HG03139 (cell line): ENCODE measurements at regions not wholly inside any gene's neighbourhood (a gene's known extent, or its start where the extent isn't known, plus 50 kb on each side); places are given as distances from the start of the nearest gene placed in this dataset.
A peak's percentile ranks its signal among the peaks of the same experiment; 100 is the strongest.

ENCODE experiments used
- ATAC-seq: cut with Tn5 transposase; IDR thresholded peaks from one replicate; pipeline ENCODE4 v1.9.1; 2021; ENCODE audit not compliant: unreplicated experiment

DNA sequence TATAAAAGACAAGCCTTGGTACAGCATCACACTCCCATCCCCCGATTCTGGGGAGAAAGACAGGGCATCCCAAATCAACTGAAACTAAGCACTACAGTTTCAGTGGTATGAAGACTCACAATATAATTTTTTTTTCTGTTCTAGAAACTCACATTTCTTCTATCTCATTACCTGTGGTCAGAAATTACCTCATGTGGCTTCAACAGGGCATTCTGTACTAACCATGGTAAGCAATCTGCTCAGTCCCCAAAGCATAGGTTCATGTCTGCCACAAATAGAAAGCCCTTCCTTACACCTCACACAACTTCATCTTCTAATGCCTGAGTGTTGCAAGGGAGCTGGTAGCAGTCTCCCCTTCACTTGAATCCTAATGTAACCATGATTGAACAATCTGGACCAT lies 147.4 kb upstream of the POU2AF2 start:
- peak; percentile 79 for ATAC-seq

DNA sequence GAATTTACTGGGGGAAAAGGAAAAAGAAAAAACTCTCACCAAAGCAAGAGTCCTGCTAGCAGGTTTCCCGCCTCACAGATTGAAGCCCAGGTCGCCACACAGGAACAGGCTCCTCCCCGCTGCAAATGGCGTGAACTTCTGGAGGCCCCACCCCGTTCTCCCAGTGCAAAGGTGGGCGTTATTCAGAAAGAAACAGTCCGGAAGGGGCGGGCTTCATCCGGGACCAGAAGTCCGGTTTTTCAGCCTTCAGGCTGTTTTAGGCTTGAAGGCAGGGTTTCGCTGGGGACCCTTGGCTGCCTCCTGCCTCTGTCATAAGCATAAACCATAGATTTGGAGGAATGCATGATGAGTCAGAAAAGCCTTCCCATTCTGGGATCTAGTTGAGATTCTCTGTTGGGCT lies 148.3 kb upstream of the POU2AF2 start:
- no peak for ATAC-seq

DNA sequence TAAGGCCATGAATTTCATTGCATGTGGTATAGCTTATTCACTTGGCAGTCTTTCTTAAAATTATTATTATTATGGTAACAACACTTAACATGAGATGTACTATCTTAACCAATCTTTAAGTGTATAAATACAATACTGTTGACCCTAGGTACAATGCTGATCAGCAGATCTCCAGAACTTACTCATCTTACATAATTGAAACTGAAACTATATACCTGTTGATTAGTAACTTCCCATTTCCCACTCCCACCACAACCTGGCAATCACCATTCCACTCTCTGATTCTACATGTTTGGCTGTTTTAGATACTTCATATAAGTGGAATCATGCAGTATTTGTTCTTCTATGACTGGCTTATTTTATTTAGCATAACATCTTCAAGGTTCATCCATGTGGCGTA lies 150.2 kb upstream of the POU2AF2 start:
- ATAC-seq: no peak

DNA sequence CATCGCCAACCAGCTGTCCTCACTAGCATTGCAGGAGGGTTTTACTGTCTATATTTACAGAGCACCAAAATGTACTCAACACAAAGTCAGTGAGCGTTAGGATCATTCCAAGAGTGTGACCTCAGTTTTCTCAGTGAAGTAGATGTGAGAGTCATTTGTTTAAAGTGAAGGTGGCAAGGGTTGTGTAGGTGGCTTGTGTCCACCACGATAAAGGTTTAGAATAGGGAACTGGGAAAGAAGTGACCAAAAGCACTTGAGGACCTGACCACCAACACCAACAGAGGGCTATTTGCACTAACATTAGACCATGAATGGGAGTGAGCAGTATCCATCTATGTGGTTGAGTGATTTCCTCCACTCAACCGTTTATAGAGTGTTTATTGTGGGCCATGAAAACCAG lies 152.5 kb upstream of the POU2AF2 start:
- ATAC-seq: no peak

DNA sequence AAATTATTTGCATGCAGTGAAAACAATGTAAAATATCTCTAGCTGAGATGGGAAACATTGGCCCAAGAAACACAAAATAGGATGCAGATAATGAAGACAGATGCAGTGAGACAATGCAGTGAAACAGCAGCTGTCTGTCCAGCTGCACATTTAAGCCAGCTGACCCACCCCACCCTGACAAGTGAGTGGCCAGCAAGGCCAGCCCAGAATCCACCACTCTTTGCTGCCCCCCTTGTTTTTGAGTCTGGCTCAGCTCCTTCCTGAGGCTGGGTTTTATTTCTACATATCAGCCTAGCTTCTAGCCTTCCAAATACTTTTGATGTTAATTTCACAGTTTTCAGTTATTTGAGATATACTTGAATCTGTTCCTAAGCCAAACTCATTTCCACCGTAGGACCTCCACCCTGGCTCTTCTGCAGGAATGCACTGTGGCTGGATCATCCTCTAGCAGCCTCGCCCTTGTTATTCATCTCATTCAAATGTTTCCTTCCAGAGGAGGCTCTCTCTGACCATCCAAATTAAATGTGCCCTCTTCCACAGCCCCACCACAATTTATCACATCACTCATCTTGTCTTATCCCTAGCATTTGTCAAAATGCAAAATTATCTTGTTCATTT lies 154.1 kb upstream of the POU2AF2 start:
- ATAC-seq: no peak

DNA sequence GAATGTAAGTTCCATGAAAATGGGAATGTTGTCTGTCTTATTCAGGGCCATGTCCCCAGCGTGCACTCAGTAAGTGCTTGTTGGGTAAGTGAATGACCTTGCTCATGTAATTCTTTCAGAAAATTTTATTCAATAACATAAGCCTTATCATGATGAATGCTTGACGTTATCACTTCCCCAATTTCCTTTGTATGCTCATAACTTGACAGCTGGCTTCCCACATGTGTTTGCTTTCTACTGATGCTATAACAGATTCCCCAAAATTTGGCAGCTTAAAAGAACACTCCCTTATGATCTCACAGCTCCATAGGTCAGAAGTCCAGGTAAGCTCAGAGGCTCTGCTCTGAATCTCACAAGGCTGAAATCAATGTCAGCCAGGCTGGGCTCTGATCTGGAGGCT lies 155.8 kb upstream of the POU2AF2 start:
- no peak for ATAC-seq

DNA sequence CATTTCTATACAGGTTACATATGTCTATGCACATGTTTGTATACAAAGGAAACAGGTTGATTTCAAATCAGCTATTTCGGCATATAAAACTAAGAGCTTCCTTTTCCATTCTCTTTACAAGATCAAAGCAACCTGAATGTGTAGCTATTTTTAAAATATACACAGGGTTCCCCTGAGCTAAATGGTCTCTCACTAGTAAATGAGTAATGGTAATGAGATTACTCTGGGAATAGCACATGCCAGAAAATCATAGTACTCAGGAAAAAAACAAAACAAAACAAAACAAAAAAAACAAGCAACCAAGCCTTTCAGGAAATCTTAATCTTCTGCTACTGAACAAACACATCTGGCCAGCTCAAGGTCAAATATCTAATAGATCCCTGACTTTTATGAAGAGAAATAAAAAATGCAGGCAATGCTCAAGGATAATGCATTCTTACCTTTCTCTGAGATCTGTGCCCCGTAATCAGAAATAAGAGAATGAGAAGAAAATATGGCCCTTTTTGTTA lies 156.6 kb upstream of the POU2AF2 start:
- no peak for ATAC-seq

DNA sequence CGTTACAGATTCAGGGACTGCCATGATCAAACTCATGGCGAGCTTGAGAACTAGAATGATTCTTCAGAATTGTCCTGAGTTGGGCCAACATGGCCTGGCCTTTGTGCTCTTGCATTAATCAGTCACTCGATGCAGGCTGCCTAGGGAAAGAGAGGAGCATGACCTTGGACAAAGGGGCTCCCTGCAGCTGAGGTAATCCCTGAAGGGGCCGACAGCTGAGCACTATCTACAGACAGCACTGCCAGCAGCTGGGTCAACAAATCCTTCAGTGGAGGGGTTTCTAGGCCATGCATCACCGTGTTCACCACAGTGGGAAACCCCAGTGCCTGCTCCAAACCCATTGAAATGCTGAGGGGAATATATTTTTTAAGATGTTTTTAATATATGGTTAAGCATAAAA lies 159.5 kb upstream of the POU2AF2 start:
- no peak for ATAC-seq

DNA sequence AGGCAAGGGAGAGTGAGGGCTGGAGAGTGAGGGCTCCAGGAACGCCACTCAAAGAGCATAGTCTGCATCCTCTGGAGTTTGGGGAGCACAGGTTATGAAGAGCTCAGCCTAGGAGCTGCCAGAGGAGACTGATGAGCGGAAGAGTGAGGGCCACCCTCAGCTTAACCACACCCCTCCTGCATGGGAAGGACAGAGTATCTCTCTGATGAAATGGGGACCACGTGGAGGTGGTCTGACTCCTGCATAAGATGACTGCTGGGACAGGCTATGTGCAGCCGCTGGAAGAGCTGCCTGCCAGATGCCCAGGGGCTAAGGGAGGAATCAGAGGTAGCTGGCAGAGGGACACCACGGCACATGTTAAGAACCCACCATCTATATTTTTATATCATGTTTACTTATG lies 162.9 kb upstream of the POU2AF2 start:
- ATAC-seq: no peak

DNA sequence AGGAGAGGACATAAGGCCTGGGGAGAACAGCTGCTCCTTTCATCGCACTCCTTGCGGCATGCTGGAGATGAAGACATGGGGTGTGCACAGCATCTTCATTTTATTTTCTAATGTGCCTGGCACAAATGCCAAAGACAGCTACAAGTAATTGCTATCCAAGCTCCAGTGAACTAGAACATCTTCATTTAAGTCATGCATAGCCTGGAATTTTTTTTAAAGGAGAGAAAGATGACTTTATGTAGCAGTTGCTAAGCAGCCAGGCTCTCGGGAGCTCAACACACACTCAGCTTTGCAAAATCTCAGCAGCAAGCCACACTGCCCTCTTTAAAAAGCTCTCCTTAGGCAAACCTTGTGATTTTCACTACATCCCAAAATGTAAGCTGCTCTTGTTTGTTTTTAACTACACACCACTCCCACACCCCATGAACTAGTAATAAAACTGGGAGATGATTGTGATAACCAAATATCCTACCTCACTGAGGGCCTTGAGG lies 164.5 kb upstream of the POU2AF2 start:
- no peak for ATAC-seq

DNA sequence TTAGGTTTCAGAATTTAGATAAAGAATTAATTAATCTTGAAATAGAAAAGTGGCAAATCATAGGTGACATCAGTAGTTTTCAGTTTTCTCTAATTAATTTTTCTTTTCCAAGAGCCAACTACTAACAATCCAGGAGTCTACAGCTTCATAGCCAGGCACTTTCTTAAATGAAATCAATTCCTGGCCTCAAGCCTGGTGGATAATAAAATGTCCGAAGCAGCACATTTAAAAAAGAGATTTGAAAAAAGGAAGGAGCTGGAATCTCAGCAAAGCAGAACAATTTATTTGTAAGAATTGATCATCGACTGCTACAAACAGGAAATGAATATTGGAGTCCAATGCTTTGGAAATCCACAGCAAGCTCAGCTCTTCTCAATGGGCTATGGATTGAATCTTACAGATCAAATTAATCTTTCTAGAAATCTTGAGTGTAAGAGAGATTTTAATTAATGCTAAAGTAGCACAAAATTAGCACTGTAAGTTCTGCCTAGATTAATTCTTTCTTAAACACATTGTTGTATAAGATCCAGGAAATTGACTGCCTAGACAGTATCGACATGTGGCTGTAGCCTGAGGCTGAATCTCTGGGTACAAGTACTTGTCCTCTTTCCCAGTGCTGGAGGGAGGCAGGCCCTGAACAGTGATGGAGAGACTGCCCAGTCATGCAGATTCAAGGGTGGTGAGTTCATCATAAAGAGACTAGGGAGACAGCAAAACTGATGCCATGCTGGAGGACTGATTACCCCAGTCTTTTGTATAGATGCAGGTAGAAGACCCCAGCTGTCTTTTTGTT lies 167.8 kb upstream of the POU2AF2 start:
- ATAC-seq: no peak

DNA sequence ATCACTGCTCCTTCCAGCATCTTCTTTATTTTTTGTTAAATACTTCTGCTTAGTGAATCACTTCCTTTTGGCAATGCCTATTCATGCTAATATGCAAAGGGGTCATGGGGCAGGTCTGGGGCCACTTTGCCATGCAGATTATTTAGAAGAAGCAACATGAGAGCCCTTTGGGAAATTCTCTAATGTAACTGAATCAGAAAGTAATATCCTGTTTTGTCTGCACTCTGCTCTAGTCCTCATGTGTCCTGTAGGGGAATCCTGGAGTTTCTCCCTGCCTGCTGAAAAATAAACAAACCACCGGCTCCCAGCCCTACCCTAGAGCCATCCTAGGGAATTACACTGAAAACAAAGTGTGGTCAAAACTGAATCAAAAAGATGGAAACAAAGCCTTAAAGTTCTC lies 176.5 kb upstream of the POU2AF2 start:
- no peak for ATAC-seq

DNA sequence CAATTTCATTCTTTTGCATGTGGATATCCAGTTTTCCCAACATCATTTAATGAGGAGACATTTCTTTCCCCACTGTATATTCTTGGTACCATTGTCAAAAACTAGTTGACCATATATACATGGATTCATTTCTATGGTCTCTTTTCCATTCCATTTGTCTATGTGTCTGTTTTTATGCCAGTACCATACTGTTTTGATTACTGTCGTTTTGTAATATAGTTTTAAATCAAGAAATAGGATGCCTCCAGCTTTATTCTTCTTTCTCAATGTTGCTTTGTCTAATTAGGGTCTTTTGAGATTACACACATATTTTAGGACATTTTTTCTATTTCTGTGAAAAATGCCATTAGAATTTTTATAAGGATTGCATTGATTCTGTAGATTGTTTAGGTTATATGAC lies 177.5 kb upstream of the POU2AF2 start:
- no peak for ATAC-seq

DNA sequence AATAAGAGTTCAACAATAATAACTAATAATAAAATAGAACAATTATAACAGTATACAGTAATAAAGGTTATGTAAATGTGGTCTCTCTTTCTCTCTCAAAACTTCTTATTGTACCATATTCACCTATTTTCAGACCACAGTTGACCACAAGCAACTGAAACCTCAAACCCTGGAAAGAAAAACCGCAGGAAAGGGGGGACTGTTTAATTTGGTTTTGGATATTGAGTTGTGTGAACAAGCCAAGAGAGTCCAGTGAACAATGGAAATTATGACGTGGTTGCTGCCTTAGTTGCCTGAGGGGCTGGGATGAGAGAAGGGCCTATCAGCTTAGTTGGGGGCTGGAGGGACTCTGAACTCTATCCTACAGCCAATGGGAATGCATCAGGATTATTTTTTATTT lies 178.7 kb upstream of the POU2AF2 start:
- no peak for ATAC-seq

DNA sequence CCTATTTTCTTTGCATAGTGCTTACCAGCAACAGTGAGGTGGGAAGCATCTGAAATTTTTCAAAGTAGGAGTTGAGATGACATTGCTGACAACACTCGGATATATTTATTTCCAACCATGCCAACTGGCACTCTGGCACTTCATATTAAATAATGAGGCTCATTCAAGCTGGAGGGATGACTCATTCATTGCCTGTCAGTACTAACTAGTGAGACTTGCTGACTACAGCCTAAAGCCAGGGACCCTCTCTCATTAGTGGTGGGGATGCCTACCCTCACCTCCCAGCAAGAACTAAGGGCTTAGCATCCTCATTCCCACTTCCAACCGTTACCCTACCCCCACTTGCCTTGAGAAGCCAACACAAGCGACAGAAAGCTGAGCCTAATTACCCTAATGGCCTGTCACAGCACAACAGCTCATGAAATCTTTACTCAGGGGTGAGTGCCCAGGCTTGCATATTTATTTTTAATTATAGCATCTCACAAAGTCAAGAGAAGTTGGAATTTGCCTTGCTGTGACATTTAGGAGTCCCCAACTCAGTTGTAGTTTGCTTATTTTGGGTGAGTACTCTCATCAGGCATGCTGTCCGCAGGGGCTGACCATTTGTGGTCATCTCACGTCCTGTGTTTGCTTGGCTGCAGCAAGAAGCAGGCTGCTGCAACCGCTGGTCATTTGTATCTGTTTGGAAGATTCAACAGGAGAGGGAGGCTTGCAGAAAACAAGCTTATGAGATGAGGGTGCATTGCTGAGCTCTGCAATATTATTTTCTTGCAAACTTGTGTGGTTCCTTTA lies 181.6 kb upstream of the POU2AF2 start:
- no peak for ATAC-seq

DNA sequence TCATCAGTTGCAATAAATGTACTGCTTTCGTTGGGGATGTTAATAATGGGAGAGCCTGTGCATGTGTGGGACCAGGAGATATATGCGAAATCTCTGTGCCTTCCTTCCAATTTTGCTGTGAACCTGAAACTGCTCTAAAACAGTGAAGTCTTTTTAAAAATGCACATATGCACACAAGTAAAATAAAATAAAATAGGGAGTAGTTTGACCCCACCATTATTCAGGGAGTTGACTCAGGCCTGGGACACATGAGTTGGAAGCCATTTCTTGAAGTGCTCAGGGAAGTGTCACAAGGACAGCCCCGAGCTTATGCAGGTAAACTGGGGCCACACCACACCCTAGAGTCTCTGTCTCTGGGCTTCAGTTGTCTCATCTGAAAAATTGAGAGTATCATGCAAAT lies 183.1 kb upstream of the POU2AF2 start:
- ATAC-seq: no peak

DNA sequence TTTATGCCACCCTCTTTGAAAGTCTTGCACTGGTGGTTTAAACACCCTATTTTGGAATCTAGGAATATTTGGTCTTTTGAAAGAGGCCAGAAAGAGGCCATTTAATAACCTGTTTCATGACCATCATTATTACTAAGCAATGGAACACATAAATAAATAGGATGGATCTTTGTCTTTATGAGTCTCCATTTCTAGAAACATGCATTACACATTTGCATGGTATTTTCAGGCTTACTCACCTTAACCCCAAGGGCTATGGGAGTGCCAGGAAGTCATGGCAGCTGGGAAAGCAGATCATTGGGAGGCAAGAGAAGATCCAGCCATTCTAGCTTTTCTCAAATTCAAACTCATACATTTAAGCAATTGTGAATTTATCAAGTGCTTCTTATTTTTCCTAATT lies 185.8 kb upstream of the POU2AF2 start:
- no peak for ATAC-seq

DNA sequence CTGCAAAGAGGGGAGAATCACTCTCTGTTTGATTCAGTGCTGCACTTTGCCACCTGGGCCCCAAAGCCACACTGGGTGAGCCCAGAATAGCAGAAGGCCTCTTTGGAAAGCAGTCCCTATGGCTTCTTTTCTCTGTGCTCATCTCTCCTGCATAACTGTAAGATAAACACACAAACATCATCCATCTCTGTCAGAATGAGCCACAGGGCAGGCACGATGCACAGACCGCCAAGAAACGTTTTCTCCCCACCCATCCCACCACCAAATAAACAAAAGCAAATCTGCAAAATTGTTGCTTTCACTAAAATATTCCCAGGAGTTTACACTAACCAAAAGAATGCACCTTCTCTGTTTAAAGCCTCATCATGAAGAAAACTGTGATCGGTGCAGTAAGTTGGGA lies 196.4 kb upstream of the POU2AF2 start:
- no peak for ATAC-seq

DNA sequence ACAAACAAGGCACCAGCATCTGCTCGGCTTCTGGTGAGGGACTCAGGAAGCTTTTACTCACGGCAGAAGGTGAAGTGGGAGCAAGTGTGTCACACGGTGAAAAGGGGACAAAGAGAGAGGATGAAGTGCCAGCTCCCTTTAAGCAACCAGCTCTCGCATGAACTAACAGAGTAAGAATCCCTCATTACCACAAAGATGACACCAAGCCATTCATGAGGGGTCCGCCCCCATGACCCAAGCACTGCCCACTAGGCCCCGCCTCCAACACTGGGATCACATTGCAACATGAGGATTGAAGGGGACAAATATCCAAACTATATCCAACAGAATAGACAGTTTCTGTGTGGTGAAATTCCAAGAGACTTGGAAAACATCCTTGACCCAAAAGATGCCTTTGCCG lies 198.2 kb upstream of the POU2AF2 start:
- no peak for ATAC-seq

DNA sequence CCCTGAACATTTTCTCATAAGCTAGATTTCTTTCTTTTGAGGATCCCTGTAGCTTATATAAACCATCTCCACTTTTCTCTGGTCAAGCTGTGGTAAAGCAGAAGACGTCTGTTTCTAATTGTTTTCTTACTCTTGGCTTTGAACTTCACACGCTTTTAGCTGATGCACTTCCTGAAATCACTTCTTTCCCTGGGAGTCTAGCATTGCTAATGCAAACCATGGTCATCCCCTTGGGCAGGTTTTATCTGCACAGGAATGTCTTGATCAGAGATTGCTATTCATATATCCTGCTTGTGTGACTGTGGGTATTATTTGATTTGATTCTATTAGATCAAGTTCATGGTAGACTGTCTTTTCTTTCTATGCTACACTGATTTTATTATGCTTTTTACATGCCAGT lies 199.2 kb upstream of the POU2AF2 start:
- no peak for ATAC-seq

DNA sequence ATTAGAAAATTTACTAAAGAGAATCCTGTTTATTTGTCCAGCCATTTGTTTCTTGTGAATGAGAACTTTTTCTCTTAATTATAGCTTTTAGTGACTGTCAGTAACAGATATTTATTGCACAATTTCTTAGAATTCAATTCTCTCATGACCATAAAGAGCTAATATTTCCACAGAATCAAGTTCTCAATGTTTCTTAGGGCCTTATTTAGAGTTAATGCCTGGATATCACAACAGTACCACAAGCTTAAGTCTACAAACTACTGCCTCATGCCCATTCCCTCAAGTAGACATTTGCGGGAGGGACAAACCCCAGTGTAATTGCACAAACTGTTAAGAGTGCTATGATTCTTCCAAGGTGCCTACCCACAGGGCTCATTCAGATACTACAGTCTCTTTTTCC lies 199.7 kb upstream of the POU2AF2 start:
- ATAC-seq: no peak

DNA sequence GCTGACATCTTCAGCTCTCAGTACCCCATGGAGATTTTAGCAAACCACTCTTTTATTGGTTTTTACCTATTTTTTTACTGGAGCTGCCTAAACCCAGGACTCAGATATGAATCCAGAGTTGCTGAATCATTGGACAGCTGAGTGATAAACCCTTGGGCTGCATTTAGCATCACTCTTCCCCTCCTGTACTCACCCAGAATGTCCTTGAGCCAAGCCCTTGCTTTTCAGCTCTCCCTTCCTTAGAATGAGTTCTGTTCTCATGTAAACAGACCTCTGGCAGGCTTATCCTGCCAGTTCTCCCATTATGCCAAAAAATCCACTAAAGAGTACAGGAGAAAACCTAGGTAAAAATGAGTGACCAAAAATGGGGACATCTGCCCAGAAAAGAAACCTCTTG lies 200.1 kb upstream of the POU2AF2 start:
- ATAC-seq: no peak
